Stimulated activated CD8-positive, alpha-beta memory T cell treated with anti-CD3 and anti-CD28 coated beads, Interleukin-15, amount 100 ng/mL, for 4 hours (primary cell): ENCODE measurements at regions not wholly inside any gene's neighbourhood (a gene's known extent, or its start where the extent isn't known, plus 50 kb on each side); places are given as distances from the start of the nearest gene placed in this dataset.
"Not testable (repeated sequence)": the region's sequence is repeated elsewhere in the genome, so short reads cannot be mapped to it uniquely, and the experiment has no call there.

Experiments
- DNase-seq, 2 donors: peaks; one replicate each; pipeline ENCODE4 v3.0.0-alpha.2; 2020; ENCODE audit warnings: low read depth in 2 of 2

GRCh38 chr21:35982717-35983116 is 77.6 kb downstream of the SETD4 start:
- DNase-seq, result no peak

- DNase-seq, result no peak
Observed at GRCh38 chr21:35981514-35982070, 78.7 kb downstream of the SETD4 start.

GRCh38 chr21:35980821-35981220 is 79.5 kb downstream of the SETD4 start:
- DNase-seq, result no peak

- DNase-seq, result not testable (repeated sequence)
Observed at GRCh38 chr21:35977860-35978259, 82.5 kb downstream of the SETD4 start.

- DNase-seq, result no peak
Observed at GRCh38 chr21:35976929-35977328, 83.4 kb downstream of the SETD4 start.

- DNase-seq, result no peak
Observed at GRCh38 chr21:35976481-35976880, 83.8 kb downstream of the SETD4 start.

- DNase-seq, result no peak
Observed at GRCh38 chr21:35974775-35975174, 85.6 kb downstream of the SETD4 start.

GRCh38 chr21:35971824-35972223 is 88.5 kb downstream of the SETD4 start:
- DNase-seq, result no peak

GRCh38 chr21:35969281-35969680 is 91.0 kb downstream of the SETD4 start:
- DNase-seq, result no peak

- no peak for DNase-seq
Observed at GRCh38 chr21:35968564-35968963, 91.8 kb downstream of the SETD4 start.

- DNase-seq, result no peak
Observed at GRCh38 chr21:35965699-35966098, 94.6 kb downstream of the SETD4 start.

GRCh38 chr21:35963920-35964451 is 96.3 kb downstream of the SETD4 start:
- DNase-seq, result no peak

GRCh38 chr21:35962917-35963316 is 97.4 kb downstream of the SETD4 start:
- no peak for DNase-seq

- DNase-seq, result no peak
Observed at GRCh38 chr21:35954066-35954465, 106.3 kb downstream of the SETD4 start.

GRCh38 chr21:35953597-35953996 is 106.7 kb downstream of the SETD4 start:
- no peak for DNase-seq

GRCh38 chr21:35952651-35953340 is 107.5 kb downstream of the SETD4 start:
- no peak for DNase-seq

- no peak for DNase-seq
Observed at GRCh38 chr21:35948982-35949381, 111.3 kb downstream of the SETD4 start.

GRCh38 chr21:35945089-35945671 is 115.1 kb downstream of the SETD4 start:
- DNase-seq, result no peak

GRCh38 chr21:35943752-35944151 is 116.6 kb downstream of the SETD4 start:
- DNase-seq, result no peak

- no peak for DNase-seq
Observed at GRCh38 chr21:35942211-35943144, 117.8 kb downstream of the SETD4 start.

- no peak for DNase-seq
Observed at GRCh38 chr21:35940074-35940927, 120.0 kb downstream of the SETD4 start.
